ENCODE measurements at regions not wholly inside any gene's neighbourhood (a gene's known extent, or its start where the extent isn't known, plus 50 kb on each side); places are given as distances from the start of the nearest gene placed in this dataset.
"Not testable (repeated sequence)": the region's sequence is repeated elsewhere in the genome, so short reads cannot be mapped to it uniquely, and the experiment has no call there.

DNA sequence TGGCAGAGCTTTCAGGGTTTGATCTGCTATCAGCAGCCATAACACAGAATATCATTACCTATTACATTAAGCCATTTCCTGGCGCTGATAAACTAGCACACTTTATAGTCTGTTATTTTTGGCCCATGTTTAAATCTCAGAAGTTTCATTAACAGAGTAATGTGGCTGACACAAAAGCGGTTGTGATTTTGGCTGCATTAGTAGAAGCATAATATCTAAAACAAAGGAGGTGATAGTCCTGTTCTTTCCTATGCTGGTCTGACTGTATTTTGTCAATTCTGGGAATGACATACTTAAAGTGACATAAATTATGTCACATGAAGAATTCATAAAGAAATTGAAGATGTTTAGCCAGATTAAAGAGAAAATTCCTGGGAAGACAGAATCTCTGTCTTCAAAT lies 151.3 kb upstream of the KCND3 start:
- Histone ChIP-seq H3K9me3 (ENCODE audit: control insufficient read depth, insufficient read depth, low read length) (no peaks in the 10 kb centered on the region), H3K9ac (ENCODE audit: low read depth, low read length) (no peak overlapping the region), H3K36me3 (ENCODE audit: insufficient read depth, low read length) (no peaks in the 10 kb centered on the region), H3K4me1 (ENCODE audit: insufficient read depth, low read length) (no peaks in the 10 kb centered on the region)

DNA sequence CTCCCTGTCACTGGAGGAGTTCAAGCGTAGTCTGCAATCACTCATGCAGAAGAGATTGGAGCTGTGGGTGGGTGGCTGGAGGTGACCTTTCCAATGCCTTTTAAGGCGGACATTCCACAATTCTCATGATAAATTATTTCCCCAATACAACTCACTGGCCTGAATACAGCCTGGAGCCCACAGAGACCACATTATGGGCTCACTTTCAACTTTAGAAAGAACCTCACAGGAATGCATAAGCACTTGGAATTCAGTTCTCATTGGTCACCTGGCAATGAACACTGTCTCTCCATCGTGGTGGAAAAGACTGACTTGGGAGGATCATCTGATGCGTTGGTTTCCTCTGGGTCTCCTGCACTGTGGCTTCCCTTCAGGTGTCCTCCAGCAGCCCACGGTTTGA lies 151.8 kb upstream of the KCND3 start:
- H3K4me1 ChIP-seq (ENCODE audit: insufficient read depth, low read length): no peaks in the 10 kb centered on the region
- no peaks in the 10 kb centered on the region for H3K9me3 ChIP-seq (ENCODE audit: control insufficient read depth, insufficient read depth, low read length)
- no peaks in the 10 kb centered on the region for H3K36me3 ChIP-seq (ENCODE audit: insufficient read depth, low read length)
- H3K9ac ChIP-seq (ENCODE audit: low read depth, low read length): no peak overlapping the region

DNA sequence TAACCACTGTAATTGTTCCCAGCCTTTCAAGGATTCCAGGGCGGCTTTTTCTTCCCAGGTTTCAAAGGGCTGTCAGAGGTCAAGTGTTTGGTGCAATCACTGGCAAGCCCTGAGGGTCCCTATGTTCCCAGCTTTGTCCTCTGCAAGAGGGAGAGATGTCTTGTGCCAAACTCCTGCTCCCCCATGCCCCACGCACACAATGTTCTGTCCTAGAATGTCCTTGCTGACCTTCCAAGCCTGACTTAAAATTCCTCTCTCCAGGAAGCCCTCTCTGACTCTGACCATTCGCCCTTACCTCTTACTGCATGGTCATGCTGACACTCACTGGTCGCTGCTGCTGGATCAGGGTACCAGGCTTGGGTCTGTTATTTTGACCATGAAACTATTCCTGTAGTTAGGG lies 152.5 kb upstream of the KCND3 start:
- H3K9ac ChIP-seq (ENCODE audit: low read depth, low read length): no peak overlapping the region
- H3K9me3 ChIP-seq (ENCODE audit: control insufficient read depth, insufficient read depth, low read length): no peaks in the 10 kb centered on the region
- H3K4me1 ChIP-seq (ENCODE audit: insufficient read depth, low read length): no peaks in the 10 kb centered on the region
- no peaks in the 10 kb centered on the region for H3K36me3 ChIP-seq (ENCODE audit: insufficient read depth, low read length)

DNA sequence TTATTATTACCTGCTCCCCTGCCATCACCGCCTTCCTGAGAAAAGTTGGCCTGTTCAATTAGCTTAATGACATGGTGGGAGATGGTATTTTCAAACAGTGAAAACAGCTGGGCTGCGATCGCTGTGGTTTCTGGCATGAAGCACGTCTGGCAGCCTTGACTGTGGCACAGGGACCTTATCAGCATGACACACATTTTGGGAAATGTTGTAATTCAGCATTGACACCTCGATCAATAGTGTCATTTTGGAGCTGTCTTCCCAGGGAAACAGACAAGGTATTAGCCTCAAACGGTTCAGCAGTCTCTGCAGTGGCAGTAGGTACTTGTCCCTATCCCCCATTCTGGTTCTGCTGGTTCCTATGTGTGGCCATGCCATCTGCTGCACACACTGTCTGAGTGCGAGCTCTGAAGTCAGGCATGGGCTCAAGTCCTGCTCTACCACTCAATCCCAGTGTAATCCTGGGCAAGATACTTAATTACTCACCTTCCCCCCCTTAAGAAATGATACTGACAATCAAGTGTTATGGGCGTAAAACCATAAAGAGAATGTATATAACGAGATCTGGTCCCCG lies 154.5 kb upstream of the KCND3 start:
- H3K36me3 ChIP-seq (ENCODE audit: insufficient read depth, low read length): no peaks in the 10 kb centered on the region
- no peaks in the 10 kb centered on the region for H3K9me3 ChIP-seq (ENCODE audit: control insufficient read depth, insufficient read depth, low read length)
- no peaks in the 10 kb centered on the region for H3K4me1 ChIP-seq (ENCODE audit: insufficient read depth, low read length)
- H3K9ac ChIP-seq (ENCODE audit: low read depth, low read length): no peak overlapping the region

DNA sequence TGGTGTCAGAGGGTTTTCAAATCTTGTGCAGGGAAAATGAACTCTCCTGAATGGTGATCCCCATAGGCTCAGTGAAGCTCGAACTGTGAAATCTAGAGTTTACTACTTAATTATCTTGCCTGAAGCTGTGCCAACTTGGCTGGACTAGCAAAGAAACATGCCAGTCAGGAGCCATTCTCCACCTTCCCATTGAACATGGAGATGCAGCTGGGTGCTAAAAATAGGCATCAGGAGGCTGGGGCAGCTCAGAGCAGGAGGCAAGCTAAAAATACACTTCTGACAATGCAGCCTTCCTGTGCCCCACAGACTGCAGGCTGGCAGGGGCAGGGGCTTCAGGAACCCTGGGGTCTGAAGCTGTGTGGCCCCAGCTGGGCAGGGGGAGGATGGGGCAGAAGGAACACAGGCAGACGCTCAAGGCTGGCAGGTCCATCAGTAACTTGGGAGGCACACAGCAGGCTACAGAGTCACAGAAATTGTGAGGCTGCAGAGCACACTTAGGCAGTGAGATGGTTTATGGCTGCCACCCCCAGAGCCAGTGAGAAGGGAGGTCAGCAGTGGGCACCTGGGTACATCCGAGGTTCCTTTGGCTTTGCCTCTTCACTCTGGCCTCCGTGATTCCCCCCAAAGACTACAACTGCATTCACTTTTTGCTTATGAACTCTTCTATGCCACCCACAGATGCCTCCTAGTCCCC lies 155.4 kb upstream of the KCND3 start:
- no peak overlapping the region for H3K9ac ChIP-seq (ENCODE audit: low read depth, low read length)
- H3K4me1 ChIP-seq (ENCODE audit: insufficient read depth, low read length): no peaks in the 10 kb centered on the region
- no peaks in the 10 kb centered on the region for H3K36me3 ChIP-seq (ENCODE audit: insufficient read depth, low read length)
- 0 out of 2 replicates have a peak, but pooled peaks cover 3% of the 10 kb centered on the region for H3K9me3 ChIP-seq (ENCODE audit: control insufficient read depth, insufficient read depth, low read length)

DNA sequence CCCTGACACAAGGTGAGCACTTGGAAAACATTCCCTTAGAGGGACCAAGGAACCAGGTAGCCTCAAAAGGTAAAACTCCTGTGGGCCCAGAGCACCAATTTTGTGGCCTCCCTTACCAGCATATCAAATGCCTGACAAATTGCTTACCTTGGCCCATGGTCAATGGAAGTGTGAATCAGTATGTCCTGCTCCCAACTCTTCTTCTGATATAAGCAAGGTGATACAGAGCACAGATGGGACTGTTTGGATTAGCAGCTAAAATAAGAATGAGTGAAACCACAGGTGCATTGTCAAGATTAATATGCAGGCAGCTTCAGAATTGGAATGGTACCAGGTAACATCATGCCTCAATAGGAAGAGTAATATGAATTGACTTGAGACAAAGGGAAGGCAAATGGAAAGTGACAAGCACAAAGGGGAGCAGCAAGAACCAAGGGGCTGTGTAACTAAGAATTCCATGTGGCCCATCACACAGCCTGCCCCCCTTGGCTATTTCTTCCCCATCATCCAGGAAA lies 156.8 kb upstream of the KCND3 start:
- Histone ChIP-seq H3K9ac (ENCODE audit: low read depth, low read length) (no peak overlapping the region), H3K9me3 (ENCODE audit: control insufficient read depth, insufficient read depth, low read length) (0 out of 2 replicates have a peak, but pooled peaks cover 6% of the 10 kb centered on the region), H3K36me3 (ENCODE audit: insufficient read depth, low read length) (no peaks in the 10 kb centered on the region), H3K4me1 (ENCODE audit: insufficient read depth, low read length) (no peaks in the 10 kb centered on the region)

DNA sequence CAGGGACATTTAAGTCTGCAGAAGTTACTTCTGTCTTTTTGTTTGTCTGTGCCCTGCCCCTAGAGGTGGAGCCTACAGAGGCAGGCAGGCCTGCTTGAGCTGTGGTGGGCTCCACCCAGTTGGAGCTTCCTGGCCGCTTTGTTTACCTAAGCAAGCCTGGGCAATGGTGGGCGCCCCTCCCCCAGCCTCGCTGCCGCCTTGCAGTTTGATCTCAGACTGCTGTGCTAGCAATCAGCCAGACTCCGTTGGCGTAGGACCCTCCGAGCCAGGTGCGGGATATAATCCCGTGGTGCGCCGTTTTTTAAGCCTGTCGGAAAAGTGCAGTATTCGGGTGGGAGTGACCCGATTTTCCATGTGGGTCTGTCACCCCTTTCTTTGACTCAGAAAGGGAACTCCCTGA lies 170.7 kb upstream of the KCND3 start:
- peak overlapping the region; percentile 19; the same call in 1 of the 2 replicates for H3K9ac ChIP-seq (ENCODE audit: low read depth, low read length)
- not testable (repeated sequence) for H3K9me3 ChIP-seq (ENCODE audit: control insufficient read depth, insufficient read depth, low read length); H3K36me3 ChIP-seq (ENCODE audit: insufficient read depth, low read length); H3K4me1 ChIP-seq (ENCODE audit: insufficient read depth, low read length)

DNA sequence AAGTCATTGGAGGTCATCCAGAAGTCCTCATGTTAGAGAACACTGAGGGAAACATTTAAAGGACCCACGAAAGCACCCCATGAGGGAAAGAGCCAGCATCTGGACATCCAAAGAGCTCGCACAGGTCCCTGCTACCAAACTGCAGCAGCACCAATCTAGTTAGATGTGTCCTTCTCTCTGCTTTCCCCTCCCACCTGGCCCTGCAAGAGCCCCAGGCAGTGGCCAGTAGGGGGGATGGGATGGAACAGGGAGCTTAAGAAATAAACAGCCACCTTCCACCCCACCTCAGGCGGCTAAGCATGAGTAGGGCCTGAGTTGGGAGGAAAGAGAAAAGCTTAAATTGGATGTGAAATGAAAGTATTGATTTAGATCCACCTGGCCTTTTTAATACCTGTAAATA lies 175.9 kb upstream of the KCND3 start:
- no peak overlapping the region for H3K9ac ChIP-seq (ENCODE audit: low read depth, low read length)
- H3K36me3 ChIP-seq (ENCODE audit: insufficient read depth, low read length): no peaks in the 10 kb centered on the region
- H3K9me3 ChIP-seq (ENCODE audit: control insufficient read depth, insufficient read depth, low read length): no peaks in the 10 kb centered on the region
- no peaks in the 10 kb centered on the region; the same call in 1 of the 2 replicates for H3K4me1 ChIP-seq (ENCODE audit: insufficient read depth, low read length)

DNA sequence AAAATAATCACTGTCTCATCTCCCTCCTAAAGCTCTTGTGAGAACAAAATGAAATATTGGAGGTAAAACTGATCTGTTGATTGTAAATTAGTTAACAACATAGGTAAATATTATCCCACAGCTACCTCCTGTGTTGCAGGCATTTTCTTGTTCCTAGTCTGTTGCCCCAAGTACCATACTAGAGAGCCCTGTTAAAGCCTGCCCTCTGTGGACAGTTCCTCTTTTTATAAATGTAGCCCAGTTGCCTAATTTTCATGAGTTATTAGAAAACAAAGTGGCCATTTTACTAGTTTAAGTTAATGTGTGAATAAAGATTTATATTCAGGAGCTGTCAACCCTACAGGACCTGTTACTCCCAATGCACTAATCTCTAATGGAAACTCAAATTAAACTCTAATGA lies 180.0 kb upstream of the KCND3 start:
- Histone ChIP-seq H3K36me3 (ENCODE audit: insufficient read depth, low read length) (no peaks in the 10 kb centered on the region), H3K4me1 (ENCODE audit: insufficient read depth, low read length) (no peaks in the 10 kb centered on the region), H3K9me3 (ENCODE audit: control insufficient read depth, insufficient read depth, low read length) (no peaks in the 10 kb centered on the region), H3K9ac (ENCODE audit: low read depth, low read length) (no peak overlapping the region)

DNA sequence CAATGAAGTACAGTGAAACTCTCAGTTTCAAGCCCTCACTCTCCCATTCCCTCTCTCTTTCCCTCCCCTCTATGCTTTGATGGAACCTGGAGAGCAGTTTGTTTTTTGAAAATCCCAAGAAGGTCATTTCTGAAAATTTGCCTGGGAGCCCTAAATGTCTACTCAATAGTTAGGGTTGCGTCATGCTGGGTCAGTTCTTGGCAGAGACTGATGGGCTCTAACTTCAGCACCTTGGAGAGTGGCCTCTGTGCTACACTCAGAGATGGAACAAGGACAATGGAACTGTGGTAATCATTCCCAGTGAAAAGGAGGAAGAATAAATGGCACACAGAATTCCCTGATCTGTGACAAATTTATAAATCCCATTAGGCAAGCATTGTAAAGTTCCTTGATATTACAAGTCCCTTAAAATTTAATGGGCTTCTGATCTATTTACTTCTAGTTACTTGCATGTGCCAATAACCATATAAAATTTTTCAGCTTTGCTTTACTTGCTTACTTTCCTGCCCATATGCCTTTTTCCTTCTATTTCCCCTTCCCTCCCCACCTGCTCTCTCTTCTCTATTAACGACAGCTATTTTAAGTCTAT lies 182.9 kb upstream of the KCND3 start:
- Histone ChIP-seq H3K4me1 (ENCODE audit: insufficient read depth, low read length) (no peaks in the 10 kb centered on the region), H3K9ac (ENCODE audit: low read depth, low read length) (no peak overlapping the region), H3K36me3 (ENCODE audit: insufficient read depth, low read length) (no peaks in the 10 kb centered on the region), H3K9me3 (ENCODE audit: control insufficient read depth, insufficient read depth, low read length) (no peaks in the 10 kb centered on the region)

DNA sequence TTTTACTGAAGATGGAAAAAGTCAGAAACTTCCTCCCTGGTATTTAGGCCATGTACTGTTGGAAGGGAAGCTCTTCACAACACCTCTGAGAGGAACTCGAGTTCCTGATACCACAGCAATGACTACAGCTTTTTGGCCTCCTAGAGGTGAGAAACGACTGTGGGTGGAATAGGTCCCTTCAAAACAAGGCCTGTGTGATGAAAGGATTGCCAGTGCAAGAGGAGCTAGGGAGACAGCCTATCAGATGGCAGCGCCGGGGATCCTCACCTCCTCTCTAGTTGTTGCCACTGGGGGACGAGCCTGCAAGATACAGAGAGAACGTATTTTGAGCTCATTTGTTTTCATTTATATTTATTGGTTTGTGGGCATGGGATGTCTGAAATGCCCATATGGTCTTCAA lies 187.8 kb upstream of the KCND3 start:
- Histone ChIP-seq H3K9ac (ENCODE audit: low read depth, low read length) (no peak overlapping the region), H3K36me3 (ENCODE audit: insufficient read depth, low read length) (no peaks in the 10 kb centered on the region), H3K9me3 (ENCODE audit: control insufficient read depth, insufficient read depth, low read length) (no peaks in the 10 kb centered on the region), H3K4me1 (ENCODE audit: insufficient read depth, low read length) (no peaks in the 10 kb centered on the region)

DNA sequence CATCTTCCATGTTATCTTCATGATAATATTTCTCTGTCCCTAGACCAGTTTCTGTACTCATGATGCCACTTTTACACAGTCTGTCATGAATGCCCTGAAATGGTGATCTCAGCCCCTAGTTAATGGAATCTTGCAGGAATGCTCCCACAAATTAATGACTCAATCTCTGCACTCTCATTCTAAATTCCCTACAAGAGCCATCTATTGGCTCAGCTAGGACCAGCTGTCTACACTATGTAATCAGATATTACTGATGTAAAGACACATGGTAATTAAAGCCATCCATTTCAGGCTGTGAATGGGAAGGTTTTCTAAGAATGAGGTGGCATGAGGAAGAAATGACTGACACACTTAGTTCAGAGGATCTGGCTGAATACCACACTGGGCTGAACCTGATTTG lies 199.1 kb upstream of the KCND3 start:
- no peaks in the 10 kb centered on the region for H3K36me3 ChIP-seq (ENCODE audit: insufficient read depth, low read length)

DNA sequence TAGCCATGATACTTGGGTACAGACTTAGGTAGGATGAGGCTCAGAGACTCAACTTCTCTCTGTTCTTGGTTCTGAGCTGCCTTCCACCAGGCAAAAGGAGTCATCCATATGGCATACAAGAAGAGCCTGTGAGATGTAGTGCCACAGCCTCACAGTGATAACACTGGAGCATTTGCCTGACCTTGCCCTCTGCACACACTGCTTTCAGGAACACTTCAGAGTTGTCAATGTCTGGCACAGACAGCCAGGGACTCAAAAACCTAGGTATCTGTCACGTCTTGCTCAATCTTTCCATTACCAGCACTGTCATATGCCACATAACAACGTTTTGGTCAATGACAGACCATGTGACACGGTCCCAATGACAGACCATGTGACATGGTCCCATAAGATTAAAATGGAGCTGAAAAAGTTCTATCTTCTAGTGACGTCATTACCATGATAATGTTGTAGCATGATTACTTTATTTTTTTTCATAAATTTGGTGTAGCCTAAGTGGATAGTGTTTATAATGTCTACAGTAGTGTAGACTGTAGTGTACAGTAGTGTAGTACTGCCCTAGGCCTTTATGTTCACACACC lies 199.9 kb upstream of the CTTNBP2NL start:
- Histone ChIP-seq H3K9ac (ENCODE audit: low read depth, low read length) (no peak overlapping the region), H3K9me3 (ENCODE audit: control insufficient read depth, insufficient read depth, low read length) (no peaks in the 10 kb centered on the region), H3K36me3 (ENCODE audit: insufficient read depth, low read length) (no peaks in the 10 kb centered on the region), H3K4me1 (ENCODE audit: insufficient read depth, low read length) (no peaks in the 10 kb centered on the region)

More for the DNA sequence above, 199.1 kb upstream of the KCND3 start:
- Histone ChIP-seq H3K9me3 (ENCODE audit: control insufficient read depth, insufficient read depth, low read length) (no peaks in the 10 kb centered on the region), H3K4me1 (ENCODE audit: insufficient read depth, low read length) (no peaks in the 10 kb centered on the region), H3K9ac (ENCODE audit: low read depth, low read length) (no peak overlapping the region)

DNA sequence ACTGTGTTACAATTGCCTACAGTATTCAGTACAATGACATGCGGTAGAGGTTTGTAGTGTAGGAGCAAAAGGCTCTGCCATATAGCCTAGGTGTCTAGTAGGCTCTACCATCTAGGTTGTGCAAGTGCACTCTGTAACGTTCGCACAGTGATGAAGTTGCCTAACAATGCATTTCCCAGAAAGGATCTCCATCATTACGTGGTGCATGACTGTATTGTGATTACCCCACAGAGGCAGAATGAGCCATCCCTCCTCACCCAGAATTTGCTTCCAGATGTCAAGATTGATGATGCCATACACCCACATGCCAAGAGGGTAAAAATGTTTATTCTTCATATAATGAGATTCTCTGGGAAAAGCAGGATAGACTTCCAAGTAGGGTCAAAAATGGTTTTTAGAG lies 199.3 kb upstream of the CTTNBP2NL start:
- Histone ChIP-seq H3K9me3 (ENCODE audit: control insufficient read depth, insufficient read depth, low read length) (no peaks in the 10 kb centered on the region), H3K36me3 (ENCODE audit: insufficient read depth, low read length) (no peaks in the 10 kb centered on the region), H3K9ac (ENCODE audit: low read depth, low read length) (no peak overlapping the region)

DNA sequence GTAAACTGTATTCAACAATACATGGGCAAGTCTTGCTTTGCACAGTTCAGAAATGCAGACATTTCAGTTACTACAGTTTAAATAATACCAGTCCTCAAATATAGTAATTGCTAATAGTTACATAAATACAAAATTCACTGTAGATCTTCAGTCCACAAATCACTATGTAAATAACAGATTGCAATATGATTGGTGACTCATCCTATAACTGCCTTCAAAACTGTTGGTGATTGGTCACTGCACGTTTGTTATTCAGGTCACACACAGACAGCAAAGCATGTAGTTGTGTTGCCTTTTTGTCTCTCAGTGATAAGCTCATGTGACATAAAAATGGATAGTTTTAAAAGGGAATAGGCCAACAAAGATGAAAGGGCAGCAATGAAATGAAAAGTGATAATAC lies 186.5 kb upstream of the CTTNBP2NL start:
- H3K4me1 ChIP-seq (ENCODE audit: insufficient read depth, low read length): no peaks in the 10 kb centered on the region
- no peaks in the 10 kb centered on the region for H3K36me3 ChIP-seq (ENCODE audit: insufficient read depth, low read length)
- no peak overlapping the region for H3K9ac ChIP-seq (ENCODE audit: low read depth, low read length)
- peaks cover 8% of the 10 kb centered on the region for H3K9me3 ChIP-seq (ENCODE audit: control insufficient read depth, insufficient read depth, low read length)

More for the DNA sequence above, 199.3 kb upstream of the CTTNBP2NL start:
- H3K4me1 ChIP-seq (ENCODE audit: insufficient read depth, low read length): no peaks in the 10 kb centered on the region
